KMS-11 (cell line): ENCODE measurements at regions not wholly inside any gene's neighbourhood (a gene's known extent, or its start where the extent isn't known, plus 50 kb on each side); places are given as distances from the start of the nearest gene placed in this dataset.

Source experiments
- H2AFZ ChIP-seq: fragments of 200-600 bp; sonication (generic); 2 replicates; pipeline ENCODE4 v1.6.1; 2016; ENCODE audit warnings: antibody characterized with exemption, mixed run types, low read depth
- H3K27ac ChIP-seq: fragments of 200-600 bp; sonication (generic); 2 replicates; pipeline ENCODE4 v1.6.1; 2016; ENCODE audit warnings: mild to moderate bottlenecking, mixed run types
- H3K27me3 ChIP-seq: fragments of 200-600 bp; sonication (generic); 2 replicates; pipeline ENCODE4 v1.6.1; 2017; ENCODE audit warnings: mild to moderate bottlenecking, low read depth, mixed run types, moderate library complexity; ENCODE audit not compliant: insufficient read depth
- H3K36me3 ChIP-seq: fragments of 200-600 bp; sonication (generic); 2 replicates; pipeline ENCODE4 v1.6.1; 2017; ENCODE audit warnings: mild to moderate bottlenecking, mixed run types; ENCODE audit not compliant: insufficient read depth
- H3K4me1 ChIP-seq: fragments of 200-600 bp; sonication (generic); 2 replicates; pipeline ENCODE4 v1.6.1; 2016; ENCODE audit warnings: mild to moderate bottlenecking, low read depth, mixed run types; ENCODE audit not compliant: poor library complexity, severe bottlenecking
- H3K4me2 ChIP-seq: fragments of 200-600 bp; sonication (generic); 2 replicates; pipeline ENCODE4 v1.7.0; 2016; ENCODE audit warnings: mild to moderate bottlenecking, mixed run types
- H3K4me3 ChIP-seq: fragments of 200-600 bp; sonication (generic); IDR thresholded peaks from 2 replicates; pipeline ENCODE4 v1.6.1; 2017; ENCODE audit warnings: low read depth, low read length, mixed read lengths; ENCODE audit not compliant: insufficient read depth
- H3K79me2 ChIP-seq: fragments of 200-600 bp; sonication (generic); 2 replicates; pipeline ENCODE4 v1.6.1; 2016; ENCODE audit warnings: low read depth, mixed run types; ENCODE audit not compliant: insufficient read depth
- H3K9ac ChIP-seq: fragments of 200-600 bp; sonication (generic); 2 replicates; pipeline ENCODE4 v1.6.1; 2016; ENCODE audit warnings: mild to moderate bottlenecking, mixed run types
- H4K20me1 ChIP-seq: fragments of 200-600 bp; sonication (generic); 2 replicates; pipeline ENCODE4 v1.6.1; 2016; ENCODE audit warnings: mild to moderate bottlenecking, mixed run types; ENCODE audit not compliant: insufficient read depth
- CTCF ChIP-seq: fragments of 200-600 bp; sonication (generic); conservative IDR thresholded peaks from 2 replicates; pipeline ENCODE4 v1.6.1; 2017; ENCODE audit warnings: low read depth, mild to moderate bottlenecking, antibody characterized with exemption, low read length, moderate library complexity, mixed read lengths

GRCh38 chr5:133825631-133826289 lies 142.7 kb downstream of the C5orf15 start:
- Histone ChIP-seq H3K27ac (peak overlapping the region; percentile 70), H3K27me3 (no peaks in the 10 kb centered on the region), H4K20me1 (no peaks in the 10 kb centered on the region), H3K4me1 (peaks cover 51% of the 10 kb centered on the region), H3K36me3 (no peaks in the 10 kb centered on the region), H3K4me2 (peak overlapping the region; percentile 67), H3K79me2 (no peaks in the 10 kb centered on the region), H2AFZ (peak overlapping the region; percentile 51; the same call in 1 of the 2 replicates), H3K9ac (no peak overlapping the region), H3K4me3 (no peak overlapping the region)
- no peak for TF ChIP-seq CTCF

- no peaks in the 10 kb centered on the region for H3K79me2 ChIP-seq
- no peaks in the 10 kb centered on the region for H4K20me1 ChIP-seq
- H3K4me1 ChIP-seq: peaks cover 47% of the 10 kb centered on the region
- no peaks in the 10 kb centered on the region for H3K27me3 ChIP-seq
- TF ChIP-seq CTCF: no peak
- H2AFZ ChIP-seq: peak overlapping the region; percentile 51; the same call in 1 of the 2 replicates
- H3K36me3 ChIP-seq: no peaks in the 10 kb centered on the region
- peak overlapping the region; percentile 9; the same call in 1 of the 2 replicates for H3K9ac ChIP-seq
- H3K4me3 ChIP-seq: no peak overlapping the region
- peak overlapping the region; percentile 67 for H3K4me2 ChIP-seq
- H3K27ac ChIP-seq: peak overlapping the region; percentile 70
Measured at GRCh38 chr5:133824661-133825254, 143.7 kb downstream of the C5orf15 start.

- Histone ChIP-seq H3K4me2 (no peak overlapping the region), H2AFZ (no peak overlapping the region), H3K4me1 (peaks cover 46% of the 10 kb centered on the region), H3K79me2 (no peaks in the 10 kb centered on the region), H3K27me3 (no peaks in the 10 kb centered on the region), H3K36me3 (no peaks in the 10 kb centered on the region), H3K4me3 (no peak overlapping the region), H3K27ac (no peak overlapping the region), H3K9ac (no peak overlapping the region), H4K20me1 (no peaks in the 10 kb centered on the region)
- no peak for TF ChIP-seq CTCF
Measured at GRCh38 chr5:133821889-133822288, 146.5 kb downstream of the C5orf15 start.

GRCh38 chr5:133821311-133821741 lies 147.1 kb downstream of the C5orf15 start:
- no peak overlapping the region for H3K9ac ChIP-seq
- no peak overlapping the region for H3K4me3 ChIP-seq
- H4K20me1 ChIP-seq: no peaks in the 10 kb centered on the region
- no peaks in the 10 kb centered on the region for H3K36me3 ChIP-seq
- TF ChIP-seq CTCF: no peak
- H3K4me1 ChIP-seq: peaks cover 41% of the 10 kb centered on the region
- H3K79me2 ChIP-seq: no peaks in the 10 kb centered on the region
- no peak overlapping the region for H3K4me2 ChIP-seq
- no peak overlapping the region for H3K27ac ChIP-seq
- no peak overlapping the region for H2AFZ ChIP-seq
- H3K27me3 ChIP-seq: no peaks in the 10 kb centered on the region
